Endothelial cell of umbilical vein (primary cell): ENCODE measurements at regions not wholly inside any gene's neighbourhood (a gene's known extent, or its start where the extent isn't known, plus 50 kb on each side); places are given as distances from the start of the nearest gene placed in this dataset.

Source experiments
- BruUV-seq: library from RNA; stranded (reverse); fragments of 400-500 nt; replicated peaks from 2 replicates; lab custom pipeline; 2021; lab: Mats Ljungman, UMichigan
- CTCF ChIA-PET: fragments of 300-600, 350-600 bp; sonication (Branson Sonifier 250); formaldehyde crosslinking; loops from one replicate; lab custom pipeline; 2021; ENCODE audit warnings: antibody characterized with exemption, inconsistent platforms; lab: Charles Lee
- POLR2A ChIA-PET: fragments of 300-600, 350-600 bp; sonication (Branson Sonifier 250); formaldehyde crosslinking; loops from one replicate; lab custom pipeline; 2021; ENCODE audit warnings: antibody characterized with exemption, inconsistent platforms; lab: Charles Lee
- DNase-seq: peaks from one replicate; pipeline ENCODE4 v3.0.0-alpha.2; 2011; ENCODE audit warnings: low read depth, low spot score
- FAIRE-seq: peaks from 2 replicates; lab custom pipeline; 2011; peaks lifted over from hg19 to GRCh38; lab: Jason Lieb, UNC
- H2AFZ ChIP-seq: 2 replicates; pipeline ENCODE4 v1.6.0; 2012; ENCODE audit warnings: low read depth, low read length, control low read depth, inconsistent platforms
- H3K27ac ChIP-seq: 2 replicates; pipeline ENCODE4 v1.5.1; 2011; ENCODE audit warnings: low read depth, mild to moderate bottlenecking, control low read depth, low read length, moderate library complexity; ENCODE audit not compliant: insufficient read depth
- H3K27me3 ChIP-seq, 2 experiments: 2 replicates each; pipeline versions ENCODE4 v1.6.0 to v1.6.1; 2011; ENCODE audit warnings: low read length in 2 of 2, mixed read lengths in 1 of 2; ENCODE audit not compliant: control insufficient read depth in 2 of 2, insufficient read depth in 2 of 2
- H3K36me3 ChIP-seq, 2 experiments: 2 replicates in 1 of 2; 3 replicates in 1 of 2; pipeline ENCODE4 v1.5.1; 2011; ENCODE audit warnings: low read length in 2 of 2, mild to moderate bottlenecking in 1 of 2, moderate library complexity in 1 of 2; ENCODE audit not compliant: control insufficient read depth in 2 of 2, insufficient read depth in 2 of 2; ENCODE audit errors: extremely low read depth in 1 of 2
- H3K4me1 ChIP-seq: 3 replicates; pipeline ENCODE4 v1.5.1; 2011; ENCODE audit warnings: mild to moderate bottlenecking, low read length; ENCODE audit not compliant: control insufficient read depth, insufficient read depth; ENCODE audit errors: extremely low read depth
- H3K4me2 ChIP-seq: 2 replicates; pipeline ENCODE4 v1.6.1; 2011; ENCODE audit warnings: low read length, control low read depth, mixed read lengths; ENCODE audit not compliant: insufficient read depth
- H3K4me3 ChIP-seq, 3 experiments: fragments of 200-600 bp in 1 of 3; sonication (generic), shearing (Covaris generic) in 1 of 3; replicated peaks in 1 of 3; 2 replicates each; pipeline ENCODE4 v1.5.1; 2011 to 2016; ENCODE audit warnings: control low read depth in 3 of 3, low read length in 3 of 3, mild to moderate bottlenecking in 2 of 3, inconsistent platforms in 1 of 3, low read depth in 1 of 3, moderate library complexity in 1 of 3; ENCODE audit not compliant: insufficient read depth in 1 of 3
- H3K79me2 ChIP-seq: 2 replicates; pipeline ENCODE4 v1.6.0; 2012; ENCODE audit warnings: low read length, inconsistent platforms; ENCODE audit not compliant: control insufficient read depth, insufficient read depth
- H3K9ac ChIP-seq: replicated peaks from 2 replicates; pipeline ENCODE3; 2011; ENCODE audit warnings: low read length, control low read depth; ENCODE audit not compliant: insufficient read depth; ENCODE audit errors: extremely low read depth
- H3K9me1 ChIP-seq: replicated peaks from 3 replicates; pipeline ENCODE4 v1.6.0; 2011; ENCODE audit warnings: mild to moderate bottlenecking, low read length; ENCODE audit not compliant: control insufficient read depth, insufficient read depth; ENCODE audit errors: extremely low read depth
- H3K9me3 ChIP-seq: replicated peaks from 2 replicates; pipeline ENCODE4 v1.5.1; 2012; ENCODE audit warnings: low read length, inconsistent platforms; ENCODE audit not compliant: control insufficient read depth, insufficient read depth
- H4K20me1 ChIP-seq: replicated peaks from 2 replicates; pipeline ENCODE3; 2011; ENCODE audit warnings: mild to moderate bottlenecking, low read length; ENCODE audit not compliant: control insufficient read depth, insufficient read depth; ENCODE audit errors: extremely low read depth
- EZH2 ChIP-seq: IDR thresholded peaks from 2 replicates; pipeline ENCODE4 v1.6.1; 2012; ENCODE audit warnings: borderline replicate concordance, low read depth, mild to moderate bottlenecking, moderate library complexity, low read length, inconsistent platforms; ENCODE audit not compliant: severe bottlenecking
- FOS ChIP-seq: IDR thresholded peaks from 2 replicates; pipeline ENCODE4 v1.6.1; 2011; ENCODE audit warnings: mild to moderate bottlenecking, low read length, moderate library complexity, borderline replicate concordance; ENCODE audit not compliant: insufficient read depth
- GATA2 ChIP-seq: IDR thresholded peaks from 2 replicates; pipeline ENCODE4 v1.7.0; 2011; ENCODE audit warnings: low read depth, mild to moderate bottlenecking, moderate library complexity, mixed read lengths, low read length; ENCODE audit not compliant: insufficient read length, insufficient read depth
- JUN ChIP-seq: IDR thresholded peaks from 2 replicates; pipeline ENCODE4 v1.6.1; 2011; ENCODE audit warnings: borderline replicate concordance, low read depth; ENCODE audit not compliant: insufficient read length, insufficient read depth
- MYC ChIP-seq: IDR thresholded peaks from one replicate; pipeline ENCODE4 v1.6.1; 2011; ENCODE audit warnings: mild to moderate bottlenecking, low read depth, low read length
- POLR2A ChIP-seq: IDR thresholded peaks from 2 replicates; pipeline ENCODE4 v1.6.1; 2012; ENCODE audit warnings: low read depth, mild to moderate bottlenecking, control low read depth, low read length
- POLR2AphosphoS5 ChIP-seq: IDR thresholded peaks from 2 replicates; pipeline ENCODE4 v1.6.1; 2012; ENCODE audit warnings: low read depth, mild to moderate bottlenecking, control low read depth, low read length, moderate library complexity; ENCODE audit not compliant: insufficient read depth
- dilution Hi-C: fragments of 300-500 bp; cut with MboI; formaldehyde crosslinking; loops from one replicate; pipeline ENCODE4 v1.15.0; 2019; ENCODE audit warnings: low sequenced_read_pairs; ENCODE audit not compliant: extremely low pct_ligation_motif_present
- intact Hi-C: fragments of 100-400 bp; cut with micrococcal nuclease; formaldehyde crosslinking; loops from one replicate; pipeline ENCODE4 v1.10.0; 2022
- TF ChIP-seq, protein P1 (sequence below): IDR thresholded peaks from 2 replicates; pipeline ENCODE4 v1.6.1; 2011; ENCODE audit not compliant: insufficient read depth, insufficient read length
- TF ChIP-seq, protein P2 (sequence below), 2 donors: IDR thresholded peaks; 1 replicate in 1 of 2; 2 replicates in 1 of 2; pipeline ENCODE4 v1.5.1; 2011; ENCODE audit warnings: low read length in 2 of 2, mild to moderate bottlenecking in 2 of 2, moderate library complexity in 2 of 2, control low read depth in 1 of 2, inconsistent platforms in 1 of 2, low read depth in 1 of 2; ENCODE audit not compliant: insufficient read depth in 1 of 2; ENCODE audit errors: extremely low read depth in 1 of 2

DNA sequence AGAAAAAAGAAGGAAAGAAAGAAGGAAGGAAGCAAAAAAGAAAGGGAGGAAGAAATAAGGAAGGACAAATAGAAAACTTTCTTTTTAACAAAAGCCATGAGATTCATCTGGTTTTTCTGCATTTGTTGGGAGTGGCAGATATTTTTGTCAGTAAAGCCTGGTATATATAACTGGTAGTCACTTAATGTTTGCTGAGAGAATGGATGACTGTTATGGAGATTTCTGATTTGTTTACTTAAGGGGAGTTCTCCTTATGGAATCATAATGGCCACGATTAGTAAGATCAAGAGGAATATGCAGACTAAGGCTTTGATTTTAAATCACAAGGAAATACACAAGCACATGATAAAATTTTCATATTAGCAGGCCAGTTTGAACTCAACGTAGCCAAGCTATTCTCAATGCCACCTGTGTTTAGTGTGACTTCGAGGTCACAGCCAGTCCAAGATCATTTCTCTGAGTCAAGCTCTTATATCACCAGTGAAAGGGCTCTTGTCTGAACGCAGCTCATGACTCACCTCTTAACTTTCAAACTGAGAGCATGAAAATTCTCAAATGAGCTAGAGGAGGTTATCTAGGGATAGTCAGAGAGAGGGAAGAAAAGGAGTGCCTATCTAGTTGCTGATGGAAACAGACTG is 445.1 kb upstream of the ZMIZ1 start:
- no TSS peak for BruUV-seq
- Histone ChIP-seq H3K36me3 (no peaks in the 10 kb centered on the region), H3K27me3 (peaks cover 3 to 7% of the 10 kb centered on the region in 2 experiments), H3K27ac (no peak overlapping the region), H3K4me3 (no peak overlapping the region), H3K4me2 (no peak overlapping the region), H3K4me1 (no peaks in the 10 kb centered on the region), H3K9me1 (no peaks in the 10 kb centered on the region), H2AFZ (no peak overlapping the region), H4K20me1 (no peaks in the 10 kb centered on the region), H3K9ac (no peak overlapping the region), H3K79me2 (no peaks in the 10 kb centered on the region), H3K9me3 (no peaks in the 10 kb centered on the region)
- intact Hi-C loops (no loop called here), dilution Hi-C loops (no loop called here)
- FAIRE-seq, result no peak
- ChIA-PET POLR2A (no interaction called here), CTCF (interaction anchor here (2.1 kb wide), 1 partner anchor 34 kb away, joined by 7 read pairs; no protein-coding TSS in a partner anchor)
- TF ChIP-seq GATA2 (no peak), FOS (peak; percentile 45)
- peak; percentile 11 for DNase-seq

DNA sequence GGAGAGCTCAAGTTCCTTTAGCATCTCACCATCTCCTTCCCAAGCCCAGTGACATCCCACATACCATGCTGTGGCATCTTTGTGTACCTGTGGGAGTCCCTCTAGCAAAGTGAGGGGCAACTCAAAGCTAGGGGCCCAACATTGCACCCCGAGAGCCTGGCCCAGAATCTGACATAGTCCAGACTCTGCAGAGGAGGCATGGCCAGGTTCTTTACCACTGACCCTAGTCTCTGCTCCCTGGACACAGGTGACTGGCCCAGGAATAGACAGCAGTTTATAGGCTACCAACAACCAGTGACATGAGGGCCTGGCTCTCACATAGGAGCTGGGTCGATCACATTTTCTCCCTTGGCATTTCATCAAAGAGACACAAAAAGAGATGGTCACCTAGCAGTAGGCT is 444.0 kb upstream of the ZMIZ1 start:
- no peaks in the 10 kb centered on the region for H3K9me1 ChIP-seq
- H4K20me1 ChIP-seq, result no peaks in the 10 kb centered on the region
- H3K9ac ChIP-seq, result no peak overlapping the region
- H2AFZ ChIP-seq, result no peak overlapping the region
- BruUV-seq, result no TSS peak
- H3K4me3 ChIP-seq, result no peak overlapping the region
- dilution Hi-C loops (no loop called here), intact Hi-C loops (no loop called here)
- no peak overlapping the region for H3K4me2 ChIP-seq
- DNase-seq (no peak), FAIRE-seq (no peak)
- H3K36me3 ChIP-seq, result no peaks in the 10 kb centered on the region
- H3K27me3 ChIP-seq, result peaks cover 4 to 7% of the 10 kb centered on the region in 2 experiments
- H3K79me2 ChIP-seq, result no peaks in the 10 kb centered on the region
- no peaks in the 10 kb centered on the region for H3K9me3 ChIP-seq
- TF ChIP-seq MYC (no peak), EZH2 (no peak), JUN (no peak), POLR2A (no peak), FOS (no peak), POLR2AphosphoS5 (no peak), GATA2 (no peak)
- TF ChIP-seq, protein P1, sequence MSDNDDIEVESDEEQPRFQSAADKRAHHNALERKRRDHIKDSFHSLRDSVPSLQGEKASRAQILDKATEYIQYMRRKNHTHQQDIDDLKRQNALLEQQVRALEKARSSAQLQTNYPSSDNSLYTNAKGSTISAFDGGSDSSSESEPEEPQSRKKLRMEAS, result no peak
- TF ChIP-seq, protein P2, sequence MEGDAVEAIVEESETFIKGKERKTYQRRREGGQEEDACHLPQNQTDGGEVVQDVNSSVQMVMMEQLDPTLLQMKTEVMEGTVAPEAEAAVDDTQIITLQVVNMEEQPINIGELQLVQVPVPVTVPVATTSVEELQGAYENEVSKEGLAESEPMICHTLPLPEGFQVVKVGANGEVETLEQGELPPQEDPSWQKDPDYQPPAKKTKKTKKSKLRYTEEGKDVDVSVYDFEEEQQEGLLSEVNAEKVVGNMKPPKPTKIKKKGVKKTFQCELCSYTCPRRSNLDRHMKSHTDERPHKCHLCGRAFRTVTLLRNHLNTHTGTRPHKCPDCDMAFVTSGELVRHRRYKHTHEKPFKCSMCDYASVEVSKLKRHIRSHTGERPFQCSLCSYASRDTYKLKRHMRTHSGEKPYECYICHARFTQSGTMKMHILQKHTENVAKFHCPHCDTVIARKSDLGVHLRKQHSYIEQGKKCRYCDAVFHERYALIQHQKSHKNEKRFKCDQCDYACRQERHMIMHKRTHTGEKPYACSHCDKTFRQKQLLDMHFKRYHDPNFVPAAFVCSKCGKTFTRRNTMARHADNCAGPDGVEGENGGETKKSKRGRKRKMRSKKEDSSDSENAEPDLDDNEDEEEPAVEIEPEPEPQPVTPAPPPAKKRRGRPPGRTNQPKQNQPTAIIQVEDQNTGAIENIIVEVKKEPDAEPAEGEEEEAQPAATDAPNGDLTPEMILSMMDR (IDR thresholded peaks at IDR 0.05; ENCODE audit: extremely low read depth in 1 of 2, insufficient read depth in 1 of 2, low read depth in 1 of 2, low read length in 2 of 2), result no peak
- no peak overlapping the region for H3K27ac ChIP-seq
- ChIA-PET CTCF (interaction anchor here (2.1 kb wide), 1 partner anchor 33 kb away, joined by 7 read pairs; no protein-coding TSS in a partner anchor), POLR2A (no interaction called here)
- no peaks in the 10 kb centered on the region for H3K4me1 ChIP-seq
